GM19397 (cell line): ENCODE measurements at regions not wholly inside any gene's neighbourhood (a gene's known extent, or its start where the extent isn't known, plus 50 kb on each side); places are given as distances from the start of the nearest gene placed in this dataset.

Experiments
- ATAC-seq: cut with Tn5 transposase; IDR thresholded peaks from one replicate; pipeline ENCODE4 v1.9.1; 2021; ENCODE audit warnings: mild to moderate bottlenecking, moderate library complexity; ENCODE audit not compliant: unreplicated experiment

- ATAC-seq = no peak
Measured at GRCh38 chr7:156234192-156234591, 406.4 kb upstream of the RNF32 start.

DNA sequence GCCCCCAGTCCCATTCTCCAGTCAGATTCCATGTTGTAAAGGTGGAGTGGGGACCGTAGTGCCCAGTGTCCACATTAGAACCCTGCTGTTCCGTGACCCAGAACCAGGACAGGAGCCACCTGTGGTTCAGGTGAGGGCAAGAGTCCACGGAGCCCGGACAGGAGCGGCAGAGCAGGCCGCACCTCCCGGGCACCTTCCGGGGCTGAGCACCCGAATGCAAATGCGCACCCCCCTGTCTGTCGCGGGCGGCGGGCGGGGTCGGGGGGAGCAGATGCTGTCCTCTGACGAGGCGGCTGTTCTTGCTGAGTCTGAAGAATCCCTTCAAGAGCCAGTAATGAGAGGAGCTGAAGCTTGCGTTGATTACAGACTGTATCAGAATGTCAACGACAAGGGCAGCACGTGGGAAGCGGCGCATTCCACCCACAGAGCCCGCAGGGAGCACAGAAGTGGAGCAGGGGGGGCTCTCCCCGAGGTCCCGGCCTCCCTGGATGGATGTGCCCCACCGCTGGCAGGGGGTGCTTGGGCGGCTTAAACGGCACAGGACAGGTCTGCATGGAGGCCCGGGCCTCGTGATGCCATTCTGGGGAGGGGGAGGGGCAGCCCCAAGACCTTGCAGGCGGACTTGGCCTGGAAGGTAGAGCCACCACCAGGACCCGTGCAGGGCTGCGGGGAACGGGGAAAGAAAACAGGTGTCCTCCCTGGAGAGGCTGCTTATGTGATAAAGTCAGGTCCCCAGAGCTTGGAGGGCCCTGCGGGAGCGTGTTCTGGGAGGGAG, 407.5 kb upstream of the RNF32 start:
- no peak for ATAC-seq

GRCh38 chr7:156230576-156230975, 410.0 kb upstream of the RNF32 start:
- ATAC-seq = no peak

DNA sequence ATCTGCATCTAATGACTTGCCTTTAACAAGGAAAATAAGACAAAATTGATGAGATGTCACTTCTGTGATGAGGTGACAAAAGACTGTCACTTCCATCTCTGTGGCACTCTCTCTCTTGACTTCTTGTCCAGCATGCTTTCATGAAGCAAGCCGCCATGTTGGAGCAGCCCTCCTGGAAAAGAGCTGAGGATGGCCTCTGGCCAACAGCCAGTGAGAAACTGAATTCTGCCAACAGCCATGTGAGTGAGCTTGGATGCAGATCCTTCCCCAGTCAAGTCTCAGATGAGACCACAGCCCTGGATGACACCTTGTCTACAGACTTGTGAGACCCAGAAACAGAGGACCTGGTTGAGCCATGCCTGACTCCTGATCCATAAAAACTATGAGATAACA, 412.6 kb upstream of the SHH start:
- no peak for ATAC-seq

DNA sequence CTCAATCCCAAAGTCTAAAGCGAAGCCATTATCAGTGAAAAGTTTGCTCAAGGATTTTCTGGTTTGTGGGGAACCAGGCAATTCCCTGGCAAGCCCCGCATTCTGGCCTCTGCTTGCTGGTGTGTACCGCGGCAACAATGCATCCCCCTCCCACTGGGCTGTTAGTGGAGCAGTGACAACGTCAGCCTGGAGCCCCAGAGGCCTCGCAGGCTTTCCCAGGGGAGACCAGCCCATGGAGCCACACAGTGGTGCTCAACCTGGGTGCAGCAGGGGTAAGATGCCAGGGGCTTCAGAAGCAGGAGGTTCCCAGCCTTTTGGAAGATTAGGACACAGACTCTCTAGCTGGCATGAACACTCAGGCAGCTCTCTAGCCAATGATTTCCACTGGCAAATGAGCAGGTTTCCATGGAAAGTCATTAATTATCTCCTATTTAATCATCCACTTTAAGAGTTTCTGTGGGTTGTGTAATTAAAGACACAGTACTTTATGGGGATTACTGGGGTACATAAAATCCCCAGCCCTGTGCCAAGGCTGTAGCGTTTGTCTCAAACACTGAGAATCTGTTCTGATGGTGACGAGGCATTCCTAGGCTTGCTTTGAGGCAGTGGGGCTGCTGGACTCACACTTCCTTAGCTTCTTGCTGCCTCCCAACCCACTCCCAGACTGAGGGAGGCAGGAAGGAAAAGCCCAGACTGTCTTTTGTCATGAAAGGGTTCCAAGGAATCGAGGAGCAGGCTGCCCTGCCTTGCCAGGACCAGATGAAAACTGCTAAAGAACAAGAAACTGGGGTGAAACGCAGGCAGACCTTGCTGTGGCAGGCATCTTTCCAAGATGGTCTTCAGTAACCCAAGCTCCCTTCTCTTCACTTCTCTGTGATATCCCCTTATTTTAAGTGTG, 411.9 kb upstream of the SHH start:
- no peak for ATAC-seq

- ATAC-seq = no peak
Measured at GRCh38 chr7:156222611-156223010, 410.3 kb upstream of the SHH start.

DNA sequence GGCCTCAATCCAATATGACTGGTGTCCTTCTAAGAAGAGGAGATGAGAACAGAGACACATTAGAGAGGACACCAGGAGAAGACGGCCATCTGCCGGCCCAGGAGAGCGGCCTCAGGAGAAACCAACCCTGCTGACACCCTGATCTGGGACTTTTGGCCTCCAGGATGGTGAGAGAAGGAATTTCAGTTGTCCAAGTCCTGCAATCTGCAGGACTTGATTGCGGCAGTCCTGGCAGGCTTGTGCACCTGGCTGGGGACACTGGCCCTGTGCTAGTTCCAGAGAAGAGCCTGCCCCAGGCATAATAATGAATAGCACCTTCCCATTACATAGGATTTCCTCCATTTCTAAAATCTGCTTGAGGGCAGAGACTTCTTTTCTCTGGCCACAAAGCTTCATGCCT, 409.9 kb upstream of the SHH start:
- ATAC-seq = no peak

DNA sequence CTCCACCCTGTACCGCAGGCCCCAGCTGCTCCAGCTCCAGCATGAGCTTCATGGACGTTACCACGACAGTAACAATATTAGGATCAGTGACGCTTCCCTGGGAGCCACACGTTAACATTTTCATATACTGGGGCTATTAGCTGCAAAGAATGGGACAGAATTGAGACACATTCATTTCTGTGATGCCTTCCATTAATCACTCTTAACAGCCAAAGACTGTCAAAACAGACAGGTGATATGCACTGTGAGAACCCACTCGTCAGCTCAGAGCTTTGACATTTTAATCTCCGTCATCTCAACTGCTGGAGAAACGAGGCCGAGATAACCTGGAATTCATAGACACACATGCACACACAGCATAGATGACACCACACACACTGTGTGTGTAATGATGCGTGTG, 408.4 kb upstream of the SHH start:
- ATAC-seq = no peak

GRCh38 chr7:156220078-156220605, 407.9 kb upstream of the SHH start:
- no peak for ATAC-seq

DNA sequence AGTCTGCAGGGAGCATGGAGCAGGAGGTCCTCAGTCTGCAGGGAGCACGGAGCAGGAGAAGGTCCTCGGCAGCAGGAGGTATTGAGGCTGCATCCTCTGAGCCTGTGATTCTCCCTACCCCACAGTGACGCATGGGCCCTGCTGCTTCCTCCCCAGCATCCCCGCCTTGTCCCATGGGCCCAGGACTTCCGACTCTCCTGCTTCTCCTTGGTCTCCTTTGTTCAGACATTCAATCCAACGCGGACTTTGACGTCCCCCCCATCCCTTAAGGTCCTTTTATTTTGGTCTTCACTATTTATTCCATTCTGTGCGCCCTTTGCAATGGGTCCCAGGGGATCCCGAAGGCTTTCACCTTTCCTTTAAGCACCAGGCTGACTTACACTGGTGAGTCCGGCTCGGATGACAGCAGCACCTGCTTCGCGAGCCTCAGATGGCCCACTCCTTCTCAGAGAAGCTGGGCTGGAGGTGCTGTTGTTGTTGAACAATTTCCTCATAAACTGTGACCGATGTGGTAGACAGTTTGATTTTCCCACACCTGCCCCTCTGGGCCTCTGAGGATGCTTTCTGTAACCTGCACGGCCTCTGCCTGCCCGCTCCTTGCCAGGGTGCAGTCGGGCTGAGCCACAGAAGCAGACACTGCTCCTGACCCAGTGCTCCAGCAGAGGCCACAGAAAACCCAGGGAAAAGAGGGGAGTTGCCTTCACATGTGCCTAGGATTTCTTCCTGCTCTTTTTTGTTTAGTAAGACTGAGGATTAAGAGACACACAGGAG, 407.2 kb upstream of the SHH start:
- ATAC-seq = no peak

DNA sequence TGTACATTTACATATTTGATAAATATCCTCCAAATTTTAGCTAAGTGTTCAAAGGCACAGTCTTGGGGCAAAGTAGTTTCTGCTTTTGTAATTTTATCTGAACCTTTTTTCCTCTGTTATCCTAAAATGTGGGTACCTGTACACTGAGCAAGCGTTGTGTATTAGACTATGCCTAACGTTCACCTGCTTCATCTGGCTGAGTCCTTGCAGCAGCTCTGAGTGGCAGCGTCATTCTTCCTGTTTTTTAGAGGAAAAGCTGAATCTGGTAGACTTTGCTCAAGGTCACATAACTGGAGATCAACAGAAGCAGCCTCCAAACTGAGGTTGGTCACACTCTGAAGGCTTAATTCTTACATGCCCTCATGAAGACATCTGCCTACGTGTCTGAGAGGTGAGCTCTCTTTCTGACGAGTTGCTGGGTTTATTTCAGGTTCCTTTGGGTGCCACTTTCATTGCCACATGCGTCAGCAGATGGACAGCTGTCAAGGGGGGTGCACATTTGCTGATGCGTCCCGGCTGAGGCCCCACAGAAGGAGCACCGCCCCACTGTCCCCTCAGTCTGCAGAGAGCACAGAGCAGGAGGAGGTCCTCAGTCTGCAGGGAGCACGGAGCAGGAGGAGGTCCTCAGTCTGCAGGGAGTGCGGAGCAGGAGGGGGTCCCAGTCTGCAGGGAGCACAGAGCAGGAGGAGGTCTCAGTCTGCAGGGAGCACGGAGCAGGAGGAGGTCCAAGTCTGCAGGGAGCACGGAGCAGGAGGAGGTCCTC, 406.5 kb upstream of the SHH start:
- ATAC-seq = no peak

DNA sequence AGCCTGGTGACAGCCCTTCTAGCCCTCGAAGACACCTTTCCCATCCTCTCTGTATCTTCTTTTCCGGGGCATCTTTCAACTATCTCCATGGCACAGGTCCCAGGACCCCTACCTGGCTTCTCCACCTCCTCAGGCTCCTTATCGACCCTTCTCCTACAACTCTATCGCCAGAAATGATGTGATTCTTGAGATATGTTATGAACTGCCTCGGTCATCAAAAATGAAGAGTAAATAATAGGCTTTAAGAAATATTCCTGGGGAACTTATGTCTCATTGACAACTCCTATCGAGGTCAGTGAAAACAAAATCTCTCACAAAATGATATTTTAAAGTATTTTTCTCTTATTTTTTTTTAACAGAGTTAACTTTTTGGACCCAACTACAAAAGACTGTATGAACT, 405.5 kb upstream of the SHH start:
- no peak for ATAC-seq

- ATAC-seq = no peak
Measured at GRCh38 chr7:156209087-156209486, 396.8 kb upstream of the SHH start.

DNA sequence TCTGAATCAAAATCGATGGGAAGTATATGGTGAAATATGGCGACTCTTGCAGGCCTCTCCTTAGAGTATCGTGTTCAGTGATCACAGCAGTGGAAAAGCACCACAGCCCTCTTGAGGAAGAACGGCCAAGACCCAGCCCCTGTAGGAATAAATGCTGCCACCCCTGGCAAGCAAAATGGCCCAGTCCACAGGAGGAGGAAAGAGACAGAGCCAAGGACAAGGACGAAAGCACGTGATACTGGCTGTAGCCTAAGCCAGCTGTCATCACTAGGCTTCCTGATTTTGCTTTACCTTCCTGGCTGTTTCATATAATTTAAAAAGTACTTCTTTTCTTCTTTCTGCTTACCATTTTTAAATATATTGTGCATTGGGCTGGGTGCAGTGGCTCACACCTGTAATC, 395.0 kb upstream of the SHH start:
- no peak for ATAC-seq

GRCh38 chr7:156206174-156206573, 393.9 kb upstream of the SHH start:
- ATAC-seq = no peak

DNA sequence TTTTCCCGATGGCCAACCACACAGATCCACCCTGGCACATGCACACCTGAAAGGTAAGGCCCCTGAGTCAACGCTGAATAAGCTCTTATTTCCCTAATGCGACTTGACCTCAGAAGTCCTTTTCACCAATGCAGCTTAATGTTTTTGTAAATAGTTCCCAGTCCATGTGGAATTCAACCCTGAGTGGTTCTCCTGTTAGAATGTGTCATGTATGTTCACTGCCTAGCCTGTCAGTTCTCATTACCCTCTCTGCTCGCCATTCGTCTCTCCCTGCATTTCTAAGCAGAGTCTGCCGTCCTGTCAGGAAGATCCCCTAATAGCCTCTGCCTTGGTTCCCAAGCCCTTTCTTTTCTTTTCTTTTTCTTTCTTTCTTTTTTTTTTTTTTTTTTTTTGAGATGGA, 392.6 kb upstream of the SHH start:
- ATAC-seq = no peak

- ATAC-seq = no peak
Measured at GRCh38 chr7:156203923-156204322, 391.7 kb upstream of the SHH start.

GRCh38 chr7:156198277-156198676, 386.0 kb upstream of the SHH start:
- no peak for ATAC-seq

- no peak for ATAC-seq
Measured at GRCh38 chr7:156196649-156197048, 384.4 kb upstream of the SHH start.

- ATAC-seq = no peak
Measured at GRCh38 chr7:156195276-156195675, 383.0 kb upstream of the SHH start.

DNA sequence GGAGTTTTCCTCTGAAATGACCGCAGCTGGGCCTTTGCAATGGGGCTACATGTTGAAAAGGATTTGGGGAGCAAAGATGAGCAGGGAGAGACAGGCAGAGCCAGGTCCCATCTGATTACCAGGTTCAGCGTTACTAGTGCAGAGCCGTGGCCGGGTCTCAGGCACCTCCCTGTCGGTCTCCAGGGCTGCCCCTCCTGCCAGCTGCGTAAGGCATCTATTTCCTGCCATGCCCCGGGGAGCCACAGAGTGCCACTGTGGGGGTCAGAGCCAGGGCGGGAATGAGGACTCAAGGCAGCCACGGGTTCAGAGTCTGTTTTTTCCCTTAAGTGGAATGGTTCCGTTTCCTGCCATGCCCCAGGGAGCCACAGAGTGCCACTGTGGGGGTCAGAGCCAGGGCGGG, 382.6 kb upstream of the SHH start:
- no peak for ATAC-seq
